Posterior vena cava (tissue), 2 donors: ENCODE measurements at regions not wholly inside any gene's neighbourhood (a gene's known extent, or its start where the extent isn't known, plus 50 kb on each side); places are given as distances from the start of the nearest gene placed in this dataset.
"Not testable (repeated sequence)": the region's sequence is repeated elsewhere in the genome, so short reads cannot be mapped to it uniquely, and the experiment has no call there.

ENCODE experiments used
- DNase-seq: peaks from one replicate; pipeline ENCODE4 v3.0.0-alpha.2; 2020; ENCODE audit warnings: low spot score
- intact Hi-C, 2 donors: fragments of 100-400 bp; cut with DNase I; formaldehyde crosslinking; loops; one replicate each; pipeline versions ENCODE4 v1.14.1 to v1.14.2; 2022 to 2023
- donor health status: DM: yes; HTN: yes; CAD: no.
- donor health status: DM: yes; HTN: yes; CAD: no.

- no peak for DNase-seq
- intact Hi-C loops, result no loop called here
Measured at GRCh38 chr5:174481737-174482136, 242.6 kb upstream of the MSX2 start.

DNA sequence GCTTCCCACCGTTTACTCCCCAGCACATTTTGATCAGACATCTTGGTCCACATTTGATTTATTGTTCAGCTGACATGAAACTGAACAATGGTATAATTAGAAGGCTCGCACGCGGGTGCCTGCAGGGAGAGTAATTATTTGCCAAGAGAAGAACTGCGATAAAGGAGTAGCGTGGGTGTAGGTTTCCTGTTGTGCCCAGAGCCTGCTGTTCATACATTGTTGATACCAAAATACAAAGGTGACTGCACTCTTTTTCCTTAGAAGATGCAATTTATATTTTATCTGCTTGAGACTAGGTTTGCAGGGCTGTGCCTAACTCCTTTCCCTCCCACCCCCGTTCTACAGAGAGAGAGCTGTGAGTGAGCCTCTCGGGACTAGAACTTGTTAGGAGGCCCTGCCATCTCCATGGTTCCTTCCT is 241.8 kb upstream of the MSX2 start:
- intact Hi-C loops, result no loop called here
- DNase-seq, result no peak

- intact Hi-C loops, result no loop called here
- DNase-seq, result no peak
Measured at GRCh38 chr5:174483411-174483810, 241.0 kb upstream of the MSX2 start.

DNA sequence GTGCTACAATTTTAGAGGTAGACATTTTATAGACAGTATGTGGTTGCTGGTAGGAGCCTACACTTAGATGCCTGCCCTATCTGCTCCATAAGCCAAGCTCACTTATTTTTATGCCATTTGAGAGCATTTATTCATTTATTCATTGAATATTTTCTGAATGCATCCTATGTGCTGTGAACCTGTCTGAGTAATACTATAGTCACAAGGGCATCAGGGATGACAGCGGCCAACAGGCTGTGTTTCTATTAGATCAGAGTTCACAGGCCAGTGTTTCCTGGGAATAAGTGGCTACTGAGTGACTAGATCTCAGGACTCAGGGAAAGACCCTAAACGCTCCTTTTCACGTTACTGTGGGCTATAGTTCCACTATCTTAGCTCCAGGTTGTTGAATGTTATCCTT is 235.2 kb upstream of the MSX2 start:
- intact Hi-C loops, result no loop called here
- DNase-seq, result no peak

GRCh38 chr5:174489920-174490597 is 234.3 kb upstream of the MSX2 start:
- no peak for DNase-seq
- intact Hi-C loops, result no loop called here

DNA sequence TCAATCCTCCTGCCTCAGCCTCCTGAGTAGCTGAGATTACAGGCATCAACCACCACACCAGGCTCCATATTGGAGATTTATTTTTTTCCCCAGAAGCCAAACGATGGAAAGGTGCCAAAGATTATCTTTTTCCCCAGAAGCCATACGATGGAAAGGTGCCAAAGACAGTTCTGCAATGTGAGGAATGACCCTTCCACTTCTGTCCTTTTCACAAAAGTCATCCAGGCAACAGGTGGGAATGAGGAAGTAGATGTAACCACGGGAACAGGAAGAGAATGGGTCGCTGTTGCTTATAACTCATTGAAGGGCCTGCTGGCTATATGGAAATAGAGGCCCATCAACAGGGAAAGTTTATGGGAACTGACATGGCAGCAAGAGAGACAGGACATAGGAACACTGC is 233.7 kb upstream of the MSX2 start:
- intact Hi-C loops, result no loop called here
- no peak for DNase-seq

- intact Hi-C loops, result no loop called here
- DNase-seq, result no peak
Measured at GRCh38 chr5:174491265-174491664, 233.1 kb upstream of the MSX2 start.

DNA sequence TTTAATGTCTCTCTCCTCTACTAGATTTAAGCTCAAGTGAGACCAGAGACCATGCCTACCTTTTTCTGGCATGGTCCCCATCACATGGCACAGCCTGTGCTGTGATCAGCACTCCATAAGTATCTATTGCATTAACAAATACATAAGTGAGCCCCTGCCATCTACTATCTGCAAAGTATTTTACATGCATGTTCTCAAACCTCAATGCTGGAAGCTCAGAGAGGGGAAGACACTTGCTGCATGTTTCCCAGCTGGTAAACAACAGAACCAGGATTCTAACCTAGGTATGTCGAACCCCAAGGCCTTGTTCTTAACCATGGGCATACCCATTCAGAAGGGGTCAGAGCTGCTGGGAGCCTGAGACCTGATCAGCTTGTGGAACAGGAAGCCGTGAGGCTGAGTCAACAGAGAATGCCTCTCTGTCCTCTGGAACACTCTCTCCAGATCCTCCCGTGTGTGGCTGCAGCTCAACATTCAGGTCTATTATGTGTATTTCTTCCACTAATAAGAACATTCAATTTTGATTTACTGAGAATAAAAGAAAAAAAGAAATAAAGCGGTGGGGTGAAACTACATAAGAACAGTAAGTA is 232.5 kb upstream of the MSX2 start:
- no peak for DNase-seq
- intact Hi-C loops, result no loop called here

- intact Hi-C loops, result no loop called here
Measured at GRCh38 chr5:174493530-174493929, 230.9 kb upstream of the MSX2 start.

GRCh38 chr5:174497939-174498338 is 226.4 kb upstream of the MSX2 start:
- intact Hi-C loops, DNase-seq: not testable (repeated sequence)

More at GRCh38 chr5:174493530-174493929, 230.9 kb upstream of the MSX2 start:
- DNase-seq, result no peak

DNA sequence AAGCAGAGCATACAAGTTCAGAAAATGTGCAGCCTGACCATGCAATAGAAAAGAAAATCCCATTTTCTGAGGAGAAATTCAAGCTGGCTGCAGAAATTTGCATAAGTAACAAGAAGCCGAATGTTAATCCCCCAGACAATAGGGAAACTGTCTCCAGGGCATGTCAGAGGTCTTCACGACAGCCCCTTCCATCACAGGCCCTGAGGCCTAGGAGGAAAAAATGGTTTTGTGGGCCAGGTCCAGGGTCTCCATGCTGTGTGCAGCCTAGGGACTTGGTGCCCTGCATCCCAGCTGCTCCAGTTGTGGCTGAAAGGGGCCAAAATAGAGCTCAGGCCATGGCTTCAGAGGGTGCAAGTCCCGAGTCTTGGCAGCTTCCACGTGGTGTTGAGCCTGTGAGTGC is 225.8 kb upstream of the MSX2 start:
- DNase-seq, intact Hi-C loops: not testable (repeated sequence)

DNA sequence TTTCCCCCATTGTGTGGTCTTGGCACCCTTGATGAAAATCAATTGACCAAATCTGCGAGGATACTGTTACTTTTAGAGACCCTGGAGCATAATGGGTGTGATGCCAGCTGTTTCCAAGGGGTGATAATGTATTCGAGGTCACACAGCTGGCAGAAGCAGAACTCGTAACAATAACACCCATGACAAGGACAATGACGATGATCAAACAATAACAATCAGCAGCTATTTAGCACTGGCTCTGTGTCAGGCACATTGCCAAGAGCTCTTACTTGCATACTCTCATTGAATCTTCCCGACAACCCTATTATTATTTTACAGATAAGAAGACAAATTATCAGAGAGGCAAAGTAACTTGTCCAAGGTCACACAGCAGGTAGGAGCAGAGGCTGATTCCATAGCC is 223.7 kb upstream of the MSX2 start:
- intact Hi-C loops, result no loop called here
- no peak for DNase-seq

DNA sequence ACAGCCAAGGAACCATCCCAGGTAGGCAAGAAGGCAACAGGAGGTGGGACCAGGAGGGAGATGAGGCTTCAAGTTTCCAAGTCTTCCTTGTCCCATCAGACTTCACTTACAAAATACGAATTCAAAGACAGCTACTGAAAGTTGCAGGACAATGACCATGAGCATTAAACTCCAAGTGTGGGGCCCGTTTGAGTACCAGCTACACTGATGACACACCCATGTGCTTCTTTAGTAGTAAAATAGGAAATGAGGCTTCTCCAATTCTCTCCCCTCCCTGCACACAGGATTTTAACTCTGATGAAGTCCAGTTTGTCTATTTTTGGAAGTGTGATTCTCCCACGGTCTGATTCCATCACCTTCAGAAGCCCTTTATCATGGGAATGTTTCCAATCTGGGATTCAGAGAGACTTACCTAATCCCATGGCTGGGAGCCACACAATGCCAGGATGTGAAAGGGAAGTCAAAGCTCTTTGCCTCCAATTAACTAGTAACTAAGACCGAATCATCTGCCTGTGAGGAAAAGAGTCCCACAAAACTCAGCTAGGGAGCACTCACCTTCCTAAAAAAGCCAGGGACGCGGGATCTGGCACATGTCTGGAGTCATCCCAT is 222.8 kb upstream of the MSX2 start:
- DNase-seq, result no peak
- intact Hi-C loops, result no loop called here

DNA sequence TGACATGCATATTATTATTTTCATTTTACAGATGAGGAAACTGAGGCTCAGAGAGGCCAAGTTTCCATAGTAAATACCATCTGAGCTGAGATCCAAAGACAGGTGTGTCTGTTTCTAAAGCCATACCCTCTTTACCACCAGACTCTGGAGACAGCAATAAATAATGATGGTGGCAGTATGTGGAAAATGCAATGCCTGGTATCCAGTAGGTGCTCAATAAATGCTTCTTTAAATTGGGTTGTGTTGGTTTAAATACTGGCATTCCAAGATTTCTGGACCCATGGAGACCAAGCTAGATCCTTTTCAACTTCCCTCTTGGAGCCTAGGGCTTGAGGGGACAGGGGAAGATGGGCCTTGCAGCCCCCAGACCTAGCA is 221.3 kb upstream of the MSX2 start:
- intact Hi-C loops, result no loop called here

GRCh38 chr5:174503461-174504265 is 220.7 kb upstream of the MSX2 start:
- intact Hi-C loops, result no loop called here
- no peak for DNase-seq

More for the DNA sequence above, 221.3 kb upstream of the MSX2 start:
- no peak for DNase-seq

- DNase-seq, result no peak
Measured at GRCh38 chr5:174504266-174504726, 220.1 kb upstream of the MSX2 start.

DNA sequence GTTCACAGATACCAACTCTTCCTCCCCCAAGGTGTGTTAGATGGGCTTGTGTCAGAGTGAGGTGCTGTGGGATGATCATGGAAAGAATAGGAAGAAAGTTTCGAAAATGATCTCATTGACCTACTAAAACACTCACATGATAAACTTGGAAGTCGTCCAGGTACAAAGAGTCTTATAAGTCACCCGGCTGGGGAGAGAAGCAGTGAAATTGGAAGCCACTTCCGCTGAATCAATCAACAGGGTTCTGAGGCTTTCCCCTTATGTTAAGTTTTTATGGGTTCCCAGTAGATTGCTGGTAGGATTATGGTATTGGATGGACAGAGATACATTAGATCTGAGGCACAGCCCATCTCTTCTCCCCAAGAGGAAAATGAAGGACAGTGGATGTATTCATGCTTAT is 218.8 kb upstream of the MSX2 start:
- DNase-seq, result no peak
- intact Hi-C loops, result no loop called here

More at GRCh38 chr5:174504266-174504726, 220.1 kb upstream of the MSX2 start:
- intact Hi-C loops, result no loop called here

- intact Hi-C loops, DNase-seq: not testable (repeated sequence)
Measured at GRCh38 chr5:174510782-174511453, 213.5 kb upstream of the MSX2 start.

DNA sequence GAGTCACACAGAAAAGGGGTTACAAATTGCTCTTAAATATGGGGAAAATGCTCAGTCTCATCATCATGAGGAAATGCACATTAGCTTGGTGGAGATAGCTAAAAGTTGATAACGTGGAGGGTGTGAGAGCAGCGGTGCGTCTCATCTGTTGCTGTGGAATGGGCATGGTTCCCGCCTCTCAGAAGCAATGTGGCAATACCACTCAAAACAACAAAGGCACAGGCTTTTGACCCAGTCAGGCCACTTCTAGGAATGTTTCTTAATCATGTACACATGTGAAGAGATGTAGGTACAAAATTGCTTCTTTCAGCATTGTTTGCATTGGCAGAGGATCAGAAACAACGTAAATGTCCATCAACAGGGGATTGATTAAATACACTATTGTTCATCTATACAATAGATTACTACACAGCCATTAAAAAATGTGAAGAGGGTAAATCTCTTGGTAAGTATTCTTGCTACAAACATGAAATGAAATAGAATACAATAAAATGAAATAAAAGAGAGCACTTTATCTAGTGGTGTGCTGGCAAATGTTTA is 212.6 kb upstream of the MSX2 start:
- intact Hi-C loops, result no loop called here
- no peak for DNase-seq
